ENCODE measurements at regions not wholly inside any gene's neighbourhood (a gene's known extent, or its start where the extent isn't known, plus 50 kb on each side); places are given as distances from the start of the nearest gene placed in this dataset.
A peak's percentile ranks its signal among the peaks of the same experiment; 100 is the strongest.

- DNase-seq (ENCODE audit: low read depth) = peak; percentile 27
- H3K4me3 ChIP-seq (ENCODE audit: control insufficient read depth, low read depth, low read length) = no peak overlapping the region
- TF ChIP-seq, protein P1, sequence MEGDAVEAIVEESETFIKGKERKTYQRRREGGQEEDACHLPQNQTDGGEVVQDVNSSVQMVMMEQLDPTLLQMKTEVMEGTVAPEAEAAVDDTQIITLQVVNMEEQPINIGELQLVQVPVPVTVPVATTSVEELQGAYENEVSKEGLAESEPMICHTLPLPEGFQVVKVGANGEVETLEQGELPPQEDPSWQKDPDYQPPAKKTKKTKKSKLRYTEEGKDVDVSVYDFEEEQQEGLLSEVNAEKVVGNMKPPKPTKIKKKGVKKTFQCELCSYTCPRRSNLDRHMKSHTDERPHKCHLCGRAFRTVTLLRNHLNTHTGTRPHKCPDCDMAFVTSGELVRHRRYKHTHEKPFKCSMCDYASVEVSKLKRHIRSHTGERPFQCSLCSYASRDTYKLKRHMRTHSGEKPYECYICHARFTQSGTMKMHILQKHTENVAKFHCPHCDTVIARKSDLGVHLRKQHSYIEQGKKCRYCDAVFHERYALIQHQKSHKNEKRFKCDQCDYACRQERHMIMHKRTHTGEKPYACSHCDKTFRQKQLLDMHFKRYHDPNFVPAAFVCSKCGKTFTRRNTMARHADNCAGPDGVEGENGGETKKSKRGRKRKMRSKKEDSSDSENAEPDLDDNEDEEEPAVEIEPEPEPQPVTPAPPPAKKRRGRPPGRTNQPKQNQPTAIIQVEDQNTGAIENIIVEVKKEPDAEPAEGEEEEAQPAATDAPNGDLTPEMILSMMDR (IDR thresholded peaks at IDR 0.05; ENCODE audit: control insufficient read depth, insufficient read depth, low read depth, low read length, missing control alignments) = no peak
Observed at GRCh38 chr1:114319418-114319817, 165.7 kb upstream of the SYT6 start.

DNA sequence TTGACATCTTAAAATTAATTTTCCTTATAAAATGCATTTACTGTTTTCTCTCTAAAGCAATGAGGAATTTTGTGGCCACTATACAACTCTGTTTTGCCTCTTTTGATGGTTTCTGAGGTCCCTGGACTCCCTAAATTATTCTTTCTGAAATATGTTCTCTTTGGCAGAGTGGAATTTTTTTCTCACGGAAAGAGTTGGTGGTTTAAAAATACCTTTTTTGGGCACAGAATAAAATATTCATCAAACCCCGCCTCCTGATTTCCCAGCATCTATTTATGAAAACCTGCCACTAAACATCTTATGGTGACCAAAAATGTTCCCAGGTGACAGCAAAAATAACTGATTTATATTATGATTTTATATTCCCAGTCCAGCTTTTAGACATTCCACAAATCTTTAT, 165.3 kb upstream of the SYT6 start:
- DNase-seq (ENCODE audit: low read depth) = no peak
- TF ChIP-seq, protein P1 (IDR thresholded peaks at IDR 0.05; ENCODE audit: control insufficient read depth, insufficient read depth, low read depth, low read length, missing control alignments) = no peak
- H3K4me3 ChIP-seq (ENCODE audit: control insufficient read depth, low read depth, low read length) = no peak overlapping the region

DNA sequence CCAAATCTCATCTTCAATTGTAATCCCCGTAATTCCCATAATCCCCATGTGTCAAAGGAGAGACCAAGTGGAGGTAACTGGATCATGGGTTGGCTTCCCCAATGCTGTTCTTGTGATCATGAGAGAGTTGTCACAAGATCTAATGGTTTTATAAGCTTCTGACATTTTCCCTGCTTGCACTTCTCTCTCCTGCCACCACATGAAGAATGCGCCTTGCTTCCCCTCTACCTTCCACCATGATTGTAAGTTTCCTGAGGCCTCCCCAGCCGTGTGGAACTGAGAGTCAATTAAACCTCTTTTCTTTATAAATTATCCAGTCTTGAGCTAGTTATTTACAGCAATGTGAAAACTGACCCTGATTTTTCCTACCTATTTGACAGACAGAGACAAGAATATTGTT, 162.5 kb upstream of the SYT6 start:
- no peak for DNase-seq (ENCODE audit: low read depth)
- TF ChIP-seq, protein P1 (IDR thresholded peaks at IDR 0.05; ENCODE audit: control insufficient read depth, insufficient read depth, low read depth, low read length, missing control alignments) = no peak
- H3K4me3 ChIP-seq (ENCODE audit: control insufficient read depth, low read depth, low read length) = no peak overlapping the region

GRCh38 chr1:114315631-114316030, 162.0 kb upstream of the SYT6 start:
- TF ChIP-seq, protein P1 (IDR thresholded peaks at IDR 0.05; ENCODE audit: control insufficient read depth, insufficient read depth, low read depth, low read length, missing control alignments) = no peak
- DNase-seq (ENCODE audit: low read depth) = peak; percentile 18
- no peak overlapping the region for H3K4me3 ChIP-seq (ENCODE audit: control insufficient read depth, low read depth, low read length)

DNA sequence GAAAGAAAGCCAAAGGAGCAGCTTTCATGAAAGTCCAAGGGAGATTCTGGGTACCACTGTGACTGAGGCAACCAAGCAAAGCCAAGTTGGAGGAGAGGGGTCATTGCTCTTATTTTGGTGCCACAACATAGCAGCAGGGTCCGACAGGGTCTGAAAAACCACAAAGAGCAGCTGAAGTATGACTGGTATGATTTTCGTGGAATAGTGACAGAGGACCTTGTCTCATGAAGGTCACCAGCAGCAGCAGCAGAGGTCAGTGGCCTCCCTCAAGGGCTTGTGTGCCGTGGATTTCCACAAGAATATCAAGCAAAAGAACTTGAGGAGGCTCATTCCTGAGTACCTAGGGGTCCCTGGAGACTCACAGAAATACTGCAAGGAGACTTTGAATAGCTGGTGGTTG, 160.9 kb upstream of the SYT6 start:
- no peak for DNase-seq (ENCODE audit: low read depth)
- H3K4me3 ChIP-seq (ENCODE audit: control insufficient read depth, low read depth, low read length) = no peak overlapping the region
- TF ChIP-seq, protein P1 (IDR thresholded peaks at IDR 0.05; ENCODE audit: control insufficient read depth, insufficient read depth, low read depth, low read length, missing control alignments) = no peak

GRCh38 chr1:114314098-114314497, 160.4 kb upstream of the SYT6 start:
- no peak overlapping the region for H3K4me3 ChIP-seq (ENCODE audit: control insufficient read depth, low read depth, low read length)
- TF ChIP-seq, protein P1 (IDR thresholded peaks at IDR 0.05; ENCODE audit: control insufficient read depth, insufficient read depth, low read depth, low read length, missing control alignments) = no peak
- DNase-seq (ENCODE audit: low read depth) = no peak

DNA sequence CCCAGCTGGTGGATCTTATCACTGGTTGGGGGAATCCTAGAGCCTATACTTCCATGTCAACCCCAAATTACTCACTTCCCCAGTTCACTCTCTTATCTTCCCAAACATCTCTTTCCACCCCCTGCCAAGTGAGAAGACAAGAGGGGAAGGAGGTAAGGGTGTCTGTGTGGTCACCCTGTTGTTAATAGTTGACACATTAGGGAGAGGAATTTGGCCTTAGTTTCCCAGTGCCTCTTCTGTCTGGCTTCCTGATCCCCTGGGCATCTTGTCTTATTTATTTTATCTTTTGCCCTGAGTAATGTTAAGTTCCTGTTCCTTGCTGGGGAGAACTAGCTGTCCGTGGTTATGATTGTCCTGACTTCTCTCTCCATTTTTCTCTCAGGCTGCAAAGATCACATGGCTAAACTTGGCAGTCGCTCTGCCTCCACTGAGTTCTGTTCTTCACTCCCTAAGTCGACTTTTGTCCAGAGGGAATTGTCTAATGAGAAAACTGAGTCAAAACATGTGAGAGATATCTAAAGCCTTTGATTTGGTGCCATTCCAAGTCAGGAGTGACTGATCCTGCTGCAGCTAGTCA, 157.1 kb upstream of the SYT6 start:
- TF ChIP-seq, protein P1 (IDR thresholded peaks at IDR 0.05; ENCODE audit: control insufficient read depth, insufficient read depth, low read depth, low read length, missing control alignments) = no peak
- no peak overlapping the region for H3K4me3 ChIP-seq (ENCODE audit: control insufficient read depth, low read depth, low read length)
- peak; percentile 72 for DNase-seq (ENCODE audit: low read depth)

Measured in AG09309 (cell line).